ENCODE measurements at regions not wholly inside any gene's neighbourhood (a gene's known extent, or its start where the extent isn't known, plus 50 kb on each side); places are given as distances from the start of the nearest gene placed in this dataset.

GRCh38 chr15:70204652-70205051 is 106.9 kb upstream of the TLE3 start:
- no peak for DNase-seq (ENCODE audit: low read depth, low spot score)

GRCh38 chr15:70203981-70204560 is 106.4 kb upstream of the TLE3 start:
- DNase-seq (ENCODE audit: low read depth, low spot score), result no peak

GRCh38 chr15:70202756-70203155 is 105.0 kb upstream of the TLE3 start:
- DNase-seq (ENCODE audit: low read depth, low spot score), result peak; percentile 27

- DNase-seq (ENCODE audit: low read depth, low spot score), result no peak
These were observed 103.7 kb upstream of the TLE3 start for GRCh38 chr15:70201425-70201775.

GRCh38 chr15:70200511-70201424 is 103.1 kb upstream of the TLE3 start:
- DNase-seq (ENCODE audit: low read depth, low spot score), result no peak

- DNase-seq (ENCODE audit: low read depth, low spot score), result no peak
These were observed 102.1 kb upstream of the TLE3 start for GRCh38 chr15:70199540-70200410.

- no peak for DNase-seq (ENCODE audit: low read depth, low spot score)
These were observed 101.4 kb upstream of the TLE3 start for GRCh38 chr15:70199124-70199482.

GRCh38 chr15:70198441-70199123 is 100.9 kb upstream of the TLE3 start:
- peak; percentile 46 for DNase-seq (ENCODE audit: low read depth, low spot score)

GRCh38 chr15:70197945-70198361 is 100.2 kb upstream of the TLE3 start:
- DNase-seq (ENCODE audit: low read depth, low spot score), result no peak

GRCh38 chr15:70197318-70197944 is 99.7 kb upstream of the TLE3 start:
- no peak for DNase-seq (ENCODE audit: low read depth, low spot score)

GRCh38 chr15:70196372-70197316 is 98.9 kb upstream of the TLE3 start:
- DNase-seq (ENCODE audit: low read depth, low spot score), result peak; percentile 96

- peak; percentile 96 for DNase-seq (ENCODE audit: low read depth, low spot score)
These were observed 98.0 kb upstream of the TLE3 start for GRCh38 chr15:70195587-70196305.

- DNase-seq (ENCODE audit: low read depth, low spot score), result no peak
These were observed 97.5 kb upstream of the TLE3 start for GRCh38 chr15:70195171-70195570.

- DNase-seq (ENCODE audit: low read depth, low spot score), result no peak
These were observed 96.5 kb upstream of the TLE3 start for GRCh38 chr15:70194266-70194665.

- DNase-seq (ENCODE audit: low read depth, low spot score), result no peak
These were observed 96.0 kb upstream of the TLE3 start for GRCh38 chr15:70193734-70194133.

- no peak for DNase-seq (ENCODE audit: low read depth, low spot score)
These were observed 94.8 kb upstream of the TLE3 start for GRCh38 chr15:70192490-70192889.

- DNase-seq (ENCODE audit: low read depth, low spot score), result no peak
These were observed 94.3 kb upstream of the TLE3 start for GRCh38 chr15:70192041-70192440.

- no peak for DNase-seq (ENCODE audit: low read depth, low spot score)
These were observed 93.2 kb upstream of the TLE3 start for GRCh38 chr15:70190965-70191364.

Data from astrocyte of the hippocampus (primary cell).